A673 (cell line): ENCODE measurements at regions not wholly inside any gene's neighbourhood (a gene's known extent, or its start where the extent isn't known, plus 50 kb on each side); places are given as distances from the start of the nearest gene placed in this dataset.
"Not testable (repeated sequence)": the region's sequence is repeated elsewhere in the genome, so short reads cannot be mapped to it uniquely, and the experiment has no call there.

Experiments used
- CTCF ChIP-seq: fragments of 300-800, 200-600 bp; sonication (generic); conservative IDR thresholded peaks from 2 replicates; pipeline ENCODE4 v1.5.1; 2017; ENCODE audit warnings: low read depth, mild to moderate bottlenecking, antibody characterized with exemption, low read length, moderate library complexity, mixed read lengths
- EZH2 ChIP-seq: fragments of 200-600 bp; sonication (generic); IDR thresholded peaks from 2 replicates; pipeline ENCODE4 v1.6.1; 2017; ENCODE audit warnings: borderline replicate concordance, low read depth, mild to moderate bottlenecking, mixed read lengths, antibody characterized with exemption, low read length; ENCODE audit not compliant: poor library complexity, severe bottlenecking

DNA sequence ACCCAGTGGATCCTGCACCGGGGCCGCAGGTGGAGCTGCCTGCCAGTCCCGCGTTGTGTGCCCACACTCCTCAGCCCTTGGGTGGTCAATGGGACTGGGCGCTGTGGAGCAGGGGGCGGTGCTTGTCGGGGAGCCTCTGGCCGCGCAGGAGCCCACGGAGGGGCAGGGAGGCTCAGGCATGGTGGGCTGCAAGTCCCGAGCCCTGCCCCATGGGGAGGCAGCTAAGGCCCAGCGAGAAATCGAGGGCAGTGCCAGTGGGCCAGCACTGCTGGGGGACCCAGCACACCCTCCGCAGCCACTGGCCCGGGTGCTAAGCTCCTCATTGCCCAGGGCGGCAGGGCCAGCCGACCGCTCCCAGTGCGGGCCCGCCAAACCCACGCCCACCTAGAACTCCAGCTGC lies 2126.4 kb downstream of the LRRC4C start:
- not testable (repeated sequence) for TF ChIP-seq CTCF, EZH2
